Hematopoietic multipotent progenitor cell treated with erythropoietin and hydrocortisone succinate and interleukin-3 and kit ligand, for 15 days (in vitro differentiated cells): ENCODE measurements at regions not wholly inside any gene's neighbourhood (a gene's known extent, or its start where the extent isn't known, plus 50 kb on each side); places are given as distances from the start of the nearest gene placed in this dataset.
"Not testable (repeated sequence)": the region's sequence is repeated elsewhere in the genome, so short reads cannot be mapped to it uniquely, and the experiment has no call there.

Source experiments
- DNase-seq: peaks from one replicate; pipeline ENCODE4 v3.0.0-alpha.2; 2015; ENCODE audit warnings: low spot score

- DNase-seq: no peak
Observed at GRCh38 chr6:6946206-6947155, 161.3 kb upstream of the RREB1 start.

- no peak for DNase-seq
Observed at GRCh38 chr6:6950373-6951145, 157.2 kb upstream of the RREB1 start.

DNA sequence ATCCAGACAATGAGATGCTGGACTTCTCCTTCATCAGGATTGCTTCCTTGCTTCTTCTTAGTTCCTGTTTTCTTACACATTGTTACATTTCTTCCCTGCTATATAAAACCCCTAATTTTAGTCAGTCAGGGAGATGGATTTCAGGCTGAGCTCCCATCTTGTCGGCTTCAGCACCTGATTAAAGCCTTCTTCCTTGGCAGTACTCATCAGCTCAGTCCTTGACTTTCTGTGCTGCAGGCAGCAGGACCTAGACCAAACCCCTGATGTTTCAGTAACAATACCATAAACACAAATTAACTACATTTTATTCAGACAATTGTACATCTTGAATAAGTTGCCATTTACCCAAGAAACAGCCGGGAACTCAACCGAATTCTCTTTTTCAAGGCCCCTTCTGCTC is 156.4 kb upstream of the RREB1 start:
- no peak for DNase-seq

GRCh38 chr6:6952484-6952883 is 155.3 kb upstream of the RREB1 start:
- no peak for DNase-seq

- DNase-seq: not testable (repeated sequence)
Observed at GRCh38 chr6:6952927-6953326, 154.8 kb upstream of the RREB1 start.

- no peak for DNase-seq
Observed at GRCh38 chr6:6960571-6961251, 147.1 kb upstream of the RREB1 start.

DNA sequence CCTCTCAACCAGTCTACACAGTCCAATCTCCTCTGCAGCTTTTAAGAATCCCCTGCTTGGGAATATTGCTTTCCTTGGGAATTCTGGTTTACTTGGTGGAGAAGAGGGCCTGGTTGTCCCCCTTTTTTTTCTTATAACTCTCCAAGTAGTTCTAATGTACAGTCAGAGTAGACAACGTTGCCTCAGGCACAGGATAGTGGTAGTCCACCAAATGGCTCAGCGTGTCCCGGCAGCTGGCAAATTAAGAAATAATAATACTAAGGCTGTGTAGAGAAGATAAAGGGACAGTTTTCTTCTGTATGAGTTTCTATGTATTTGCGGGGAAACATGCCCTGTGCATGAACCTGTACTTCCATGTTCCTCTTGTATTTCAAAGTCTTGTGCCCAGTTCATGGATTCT is 145.7 kb upstream of the RREB1 start:
- DNase-seq: no peak

DNA sequence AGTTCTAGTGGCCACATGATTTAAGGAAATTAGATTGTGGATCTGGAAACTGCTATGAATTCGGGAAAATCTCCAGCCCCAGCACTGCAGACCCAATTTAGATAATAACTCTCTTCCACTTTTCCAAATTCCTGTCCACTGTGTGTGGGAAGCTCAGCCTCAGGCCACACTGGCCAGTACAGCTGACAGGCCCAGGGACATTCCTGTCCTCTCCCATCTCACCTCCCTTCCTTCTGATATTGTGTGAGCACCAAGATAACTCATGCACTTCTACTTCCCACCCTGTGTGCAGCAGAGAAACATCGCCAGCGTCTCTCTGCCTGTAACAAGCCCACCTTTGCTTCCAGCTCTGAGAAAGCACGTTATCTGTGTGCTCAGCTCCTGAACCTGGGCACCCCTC is 145.1 kb upstream of the RREB1 start:
- no peak for DNase-seq

DNA sequence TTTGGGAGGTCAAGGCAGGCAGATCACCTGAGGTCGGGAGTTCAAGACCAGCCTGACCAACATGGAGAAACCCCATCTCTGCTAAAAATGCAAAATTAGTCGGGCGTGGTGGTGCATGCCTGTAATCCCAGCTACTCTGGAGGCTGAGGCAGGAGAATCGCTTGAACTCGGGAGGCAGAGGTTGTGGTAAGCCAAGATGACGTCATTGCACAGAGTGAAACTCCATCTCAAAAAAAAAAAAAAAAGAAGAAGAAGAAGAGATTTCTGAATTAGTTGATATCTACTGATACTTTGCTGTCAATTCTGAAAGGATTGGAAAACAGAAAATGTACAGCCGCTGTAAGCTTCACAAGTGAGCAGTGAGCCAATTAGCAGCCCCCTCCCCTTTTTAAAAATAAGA is 144.4 kb upstream of the RREB1 start:
- DNase-seq: not testable (repeated sequence)

GRCh38 chr6:6964675-6965074 is 143.1 kb upstream of the RREB1 start:
- DNase-seq: no peak

- no peak for DNase-seq
Observed at GRCh38 chr6:6966127-6966526, 141.6 kb upstream of the RREB1 start.

GRCh38 chr6:6966569-6966968 is 141.2 kb upstream of the RREB1 start:
- DNase-seq: no peak

GRCh38 chr6:6968357-6968730 is 139.4 kb upstream of the RREB1 start:
- DNase-seq: no peak

GRCh38 chr6:6968731-6969552 is 138.8 kb upstream of the RREB1 start:
- DNase-seq: peak; percentile 14

DNA sequence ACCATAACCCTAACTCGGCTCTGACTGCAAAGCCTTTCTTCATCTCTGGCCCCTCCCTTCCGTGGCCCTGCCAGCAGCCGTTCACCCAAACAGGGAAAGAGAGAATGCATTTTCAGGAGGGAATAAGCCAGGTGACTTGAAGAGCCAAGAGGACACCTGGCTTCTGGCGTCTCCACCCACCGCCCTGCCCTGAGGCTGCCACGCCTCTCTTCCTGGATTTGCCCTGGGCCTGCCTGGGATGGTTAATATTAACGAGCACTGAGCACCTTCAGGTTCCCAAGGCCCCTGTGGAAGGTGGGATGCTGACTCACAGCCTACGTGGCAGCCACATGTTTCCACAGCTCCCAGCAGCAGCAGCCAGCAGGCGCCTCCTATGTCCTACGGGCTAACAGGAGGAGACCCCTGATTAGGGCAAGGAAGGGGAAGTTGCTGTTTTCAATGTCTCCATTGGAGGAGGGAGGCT is 138.0 kb upstream of the RREB1 start:
- no peak for DNase-seq

GRCh38 chr6:6970851-6971250 is 136.9 kb upstream of the RREB1 start:
- DNase-seq: no peak

DNA sequence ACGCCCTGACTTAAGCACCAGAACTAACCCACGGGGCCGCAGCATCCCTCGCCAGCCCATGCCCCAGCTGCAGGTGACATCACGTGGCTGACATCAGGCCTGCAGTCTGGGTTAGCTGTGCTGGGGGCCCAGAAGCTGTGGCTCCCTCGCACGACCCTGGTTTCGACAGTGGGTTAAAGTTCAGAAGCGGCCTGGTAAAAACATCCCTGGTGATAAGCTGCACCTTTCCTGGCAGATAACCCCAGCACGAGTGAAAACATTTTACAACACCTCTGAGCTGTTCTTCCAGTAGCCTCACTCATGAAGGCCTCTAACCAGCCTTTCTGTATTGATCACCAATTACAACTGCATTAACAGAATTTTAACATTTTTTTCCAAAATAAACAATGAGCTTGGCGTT is 136.4 kb upstream of the RREB1 start:
- no peak for DNase-seq

- peak; percentile 9 for DNase-seq
Observed at GRCh38 chr6:6972456-6972855, 135.3 kb upstream of the RREB1 start.

DNA sequence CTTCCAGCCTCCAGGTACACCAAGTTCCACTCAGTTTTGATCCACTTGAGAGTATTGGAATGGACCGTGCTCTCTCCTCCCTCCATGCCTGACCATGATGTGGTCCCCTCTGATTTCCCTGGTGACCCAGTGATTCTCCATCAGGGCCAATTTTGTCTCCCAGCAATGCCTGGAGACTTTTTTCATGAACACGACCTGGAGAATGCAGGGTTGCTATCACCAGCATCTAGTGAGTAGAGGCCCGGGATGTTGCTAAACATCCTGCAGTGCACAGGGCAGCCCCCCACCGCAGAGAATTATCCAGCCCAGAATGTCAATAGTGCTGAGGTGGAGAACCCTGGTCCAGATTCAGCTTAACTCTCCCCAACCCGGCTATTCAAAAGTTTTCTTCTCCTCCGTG is 134.0 kb upstream of the RREB1 start:
- no peak for DNase-seq

DNA sequence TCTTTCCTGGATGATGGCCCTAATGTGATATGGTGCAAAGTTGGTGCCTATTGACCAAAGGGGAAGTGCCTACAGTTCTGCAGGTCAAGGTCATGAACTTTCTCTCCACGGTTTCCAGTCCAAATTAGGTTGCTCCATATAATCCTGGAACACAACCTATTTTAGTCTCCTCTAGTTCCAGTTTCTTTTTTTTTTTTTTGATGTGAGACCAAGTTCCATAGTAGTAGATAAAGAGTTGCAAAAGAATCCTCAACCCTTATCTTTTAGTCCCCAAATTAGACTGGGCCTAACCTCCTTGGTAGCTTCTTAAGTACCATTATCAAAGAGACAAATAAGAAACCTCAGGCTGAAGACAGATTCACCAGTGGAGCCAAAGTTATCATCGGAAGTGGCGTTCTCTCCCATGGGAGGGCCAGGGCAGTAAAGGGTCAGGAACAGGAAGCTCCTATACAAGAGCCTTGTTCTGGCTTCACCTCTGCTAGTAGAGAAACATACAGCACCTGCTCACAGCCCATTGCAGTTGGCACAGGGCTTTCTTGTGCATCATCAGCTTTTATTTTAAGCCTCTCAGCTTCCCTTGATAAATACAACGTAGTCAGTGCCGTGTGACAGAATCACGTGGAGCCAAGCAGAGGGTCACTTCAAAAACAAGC is 132.2 kb upstream of the RREB1 start:
- DNase-seq: no peak

DNA sequence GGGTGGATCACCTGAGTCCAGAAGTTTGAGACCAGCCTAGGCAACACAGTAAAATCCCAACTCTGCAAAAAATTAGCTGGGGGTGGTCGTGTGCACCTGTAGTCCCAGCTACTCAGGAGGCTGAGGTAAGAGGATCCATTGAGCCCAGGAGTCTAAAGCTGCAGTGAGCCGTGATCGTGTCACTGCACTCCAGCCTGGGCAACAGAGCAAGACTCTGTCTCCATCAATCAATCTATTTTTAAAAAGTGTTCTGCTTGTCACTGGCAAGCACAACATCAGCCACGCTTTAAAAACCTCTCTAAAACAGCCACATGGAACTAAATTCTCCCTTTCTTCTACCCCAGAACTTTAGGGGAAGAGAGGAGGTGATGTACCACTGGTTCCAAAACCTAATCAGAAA is 131.6 kb upstream of the RREB1 start:
- DNase-seq: no peak
